ENCODE measurements at regions not wholly inside any gene's neighbourhood (a gene's known extent, or its start where the extent isn't known, plus 50 kb on each side); places are given as distances from the start of the nearest gene placed in this dataset.
"Not testable (repeated sequence)": the region's sequence is repeated elsewhere in the genome, so short reads cannot be mapped to it uniquely, and the experiment has no call there.

DNA sequence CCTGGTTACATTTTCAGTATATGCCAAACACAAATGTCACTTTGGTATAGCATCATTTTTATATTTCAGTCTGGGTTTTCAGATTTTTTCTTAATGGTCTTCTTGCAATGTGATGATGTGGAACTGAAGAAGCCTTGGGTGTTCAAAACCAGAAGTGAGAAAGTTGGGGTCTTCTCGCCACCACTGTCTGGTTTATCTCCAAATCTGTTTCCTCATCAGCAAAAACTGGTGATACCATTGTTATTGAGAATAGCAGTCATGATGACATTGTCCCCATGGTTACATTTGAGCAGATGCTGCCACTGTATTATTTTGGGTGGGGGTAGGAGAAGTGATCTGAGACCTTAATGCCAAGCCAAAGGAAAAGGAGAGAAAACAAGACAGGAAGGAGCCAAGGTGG is 85.9 kb upstream of the MAP3K1 start:
- no peak for FAIRE-seq

DNA sequence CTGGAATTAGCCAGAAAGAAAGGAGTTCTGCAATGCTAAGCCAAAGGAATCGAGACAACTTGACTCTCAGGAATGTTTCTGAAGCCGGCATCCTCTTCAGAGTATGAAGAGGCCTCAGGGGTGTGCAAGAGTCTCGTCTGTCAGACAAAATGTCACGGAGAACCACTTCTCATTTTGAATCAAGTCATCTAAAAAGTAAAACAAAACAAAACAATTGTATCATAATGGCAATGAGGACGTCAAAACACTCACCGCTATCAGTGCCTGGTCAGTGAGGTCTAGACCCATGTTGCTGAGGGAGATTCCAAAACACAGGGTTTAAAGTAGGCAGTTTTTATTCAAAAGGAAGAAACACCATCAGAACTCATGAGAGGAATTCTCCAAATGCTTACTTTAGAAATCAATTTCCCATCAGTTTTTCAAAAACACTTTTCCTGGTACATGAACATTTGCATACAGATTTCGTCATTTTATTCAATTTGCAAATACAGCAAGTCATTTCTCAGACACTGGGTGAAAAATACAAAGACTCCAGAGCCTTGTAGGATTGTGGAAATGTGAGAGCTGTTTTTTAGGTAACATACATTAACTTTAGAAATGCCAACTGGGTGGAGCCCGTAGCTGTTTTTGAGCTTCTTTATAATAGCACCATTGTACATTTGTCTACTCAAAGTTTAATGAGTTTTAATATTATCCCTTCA is 89.5 kb upstream of the MAP3K1 start:
- no peak for DNase-seq (ENCODE audit: insufficient read length)
- no peak for TF ChIP-seq POLR2AphosphoS5 (IDR thresholded peaks at IDR 0.05; ENCODE audit: low read depth, low read length)
- no peak for TF ChIP-seq POLR2A (IDR thresholded peaks at IDR 0.05; ENCODE audit: low read depth, low read length)
- TF ChIP-seq TAF1 (IDR thresholded peaks at IDR 0.05; ENCODE audit: borderline replicate concordance, low read depth, low read length), result no peak
- no peak for FAIRE-seq

More for the DNA sequence above, 85.9 kb upstream of the MAP3K1 start:
- no peak for TF ChIP-seq POLR2AphosphoS5 (IDR thresholded peaks at IDR 0.05; ENCODE audit: low read depth, low read length)
- TF ChIP-seq POLR2A (IDR thresholded peaks at IDR 0.05; ENCODE audit: low read depth, low read length), result no peak
- TF ChIP-seq TAF1 (IDR thresholded peaks at IDR 0.05; ENCODE audit: borderline replicate concordance, low read depth, low read length), result no peak
- no peak for DNase-seq (ENCODE audit: insufficient read length)

DNA sequence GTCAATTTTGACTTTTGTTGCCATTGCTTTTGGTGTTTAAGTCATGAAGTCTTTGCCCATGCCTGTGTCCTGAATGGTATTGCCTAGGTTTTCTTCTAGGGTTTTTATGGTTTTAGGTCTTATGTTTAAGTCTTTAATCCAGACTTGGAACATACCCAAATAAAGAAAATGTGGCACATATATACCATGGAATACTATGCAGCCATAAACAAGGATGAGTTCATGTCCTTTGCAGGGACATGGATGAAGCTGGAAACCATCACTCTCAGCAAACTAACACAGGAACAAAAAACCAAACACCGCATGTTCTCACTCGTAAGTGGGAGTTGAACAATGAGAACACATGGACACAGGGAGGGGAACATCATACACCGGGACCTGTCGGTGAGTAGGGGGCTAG is 90.5 kb upstream of the MAP3K1 start:
- FAIRE-seq; DNase-seq (ENCODE audit: insufficient read length): not testable (repeated sequence)

DNA sequence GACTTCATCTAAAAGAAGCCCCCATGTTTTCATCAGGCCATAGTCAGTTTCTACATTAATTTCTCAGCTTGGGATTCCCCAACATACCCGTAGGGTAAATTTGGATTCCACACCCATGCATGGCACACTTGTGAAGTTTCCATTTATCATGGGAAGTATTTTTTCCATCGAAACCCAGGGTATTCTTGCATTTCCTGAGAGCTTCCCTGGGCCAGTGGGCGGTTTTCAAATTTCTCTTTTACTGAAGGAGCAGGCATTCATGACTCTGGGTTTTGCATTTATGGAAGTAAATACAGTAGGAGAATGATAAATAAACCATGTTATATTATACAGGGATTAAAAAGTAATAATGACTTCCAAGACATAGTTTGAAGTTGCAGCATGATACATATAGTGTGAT is 93.0 kb upstream of the MAP3K1 start:
- DNase-seq (ENCODE audit: insufficient read length) (no peak), FAIRE-seq (no peak)
- no peak for TF ChIP-seq TAF1 (IDR thresholded peaks at IDR 0.05; ENCODE audit: borderline replicate concordance, low read depth, low read length)

DNA sequence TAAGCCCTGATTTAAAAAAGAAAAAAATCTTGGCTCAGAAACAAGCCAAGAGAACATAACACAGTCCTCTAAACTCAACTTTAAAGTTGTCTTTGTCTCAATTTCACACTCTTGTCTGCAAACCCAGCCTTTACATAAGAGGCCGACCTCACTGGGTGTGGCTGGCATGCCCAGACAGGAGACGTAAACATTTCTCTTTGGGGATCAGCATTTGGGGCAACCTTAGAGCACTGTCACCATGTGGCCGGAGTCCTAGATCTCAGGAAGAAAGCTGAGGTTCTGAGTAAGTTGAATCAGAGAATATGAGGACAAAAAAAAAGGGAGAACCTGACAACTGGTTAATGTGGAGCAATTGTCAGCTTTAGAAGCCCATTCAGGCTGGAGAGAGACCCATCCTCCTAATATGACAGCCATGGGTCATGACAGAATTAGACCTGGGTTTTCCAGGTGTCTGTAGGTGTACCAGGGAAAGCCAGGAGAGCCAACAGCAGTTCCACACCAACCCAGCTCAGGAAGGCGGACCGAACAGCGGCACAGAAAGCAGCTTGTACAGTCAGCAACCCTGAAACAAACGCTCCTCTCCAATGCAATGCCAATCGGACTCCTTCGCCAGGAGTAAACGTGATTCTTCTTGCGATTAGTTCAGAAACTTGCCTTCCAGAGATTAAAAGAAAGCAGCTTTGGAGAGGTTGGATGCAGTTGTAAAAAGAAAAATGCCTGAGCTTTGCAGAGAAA is 97.9 kb upstream of the MAP3K1 start:
- FAIRE-seq (no peak), DNase-seq (ENCODE audit: insufficient read length) (no peak)
- TF ChIP-seq TAF1 (IDR thresholded peaks at IDR 0.05; ENCODE audit: borderline replicate concordance, low read depth, low read length) (no peak), POLR2A (IDR thresholded peaks at IDR 0.05; ENCODE audit: low read depth, low read length) (no peak), POLR2AphosphoS5 (IDR thresholded peaks at IDR 0.05; ENCODE audit: low read depth, low read length) (no peak)

DNA sequence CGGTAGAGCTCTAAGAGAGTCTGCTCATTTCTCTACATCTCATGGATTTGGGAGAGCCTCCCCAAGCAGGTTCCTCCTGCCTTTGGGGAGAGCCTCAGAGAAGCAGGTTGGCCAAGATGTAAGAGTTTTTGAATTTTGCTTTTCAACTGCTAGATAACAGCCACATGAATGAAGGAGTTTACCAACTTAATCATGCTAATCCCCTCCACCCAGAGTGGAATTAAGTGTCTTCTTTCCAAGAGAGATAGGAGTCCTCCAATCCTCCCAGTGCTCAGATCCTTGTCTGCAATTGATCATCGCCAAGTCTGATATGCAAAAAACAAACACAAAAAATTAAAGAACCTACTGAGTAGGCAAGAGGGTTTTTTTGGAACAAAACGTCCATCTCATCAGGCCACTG is 99.4 kb upstream of the MAP3K1 start:
- FAIRE-seq (no peak), DNase-seq (ENCODE audit: insufficient read length) (no peak)
- no peak for TF ChIP-seq TAF1 (IDR thresholded peaks at IDR 0.05; ENCODE audit: borderline replicate concordance, low read depth, low read length)
- TF ChIP-seq POLR2A (IDR thresholded peaks at IDR 0.05; ENCODE audit: low read depth, low read length), result no peak
- TF ChIP-seq POLR2AphosphoS5 (IDR thresholded peaks at IDR 0.05; ENCODE audit: low read depth, low read length), result no peak

DNA sequence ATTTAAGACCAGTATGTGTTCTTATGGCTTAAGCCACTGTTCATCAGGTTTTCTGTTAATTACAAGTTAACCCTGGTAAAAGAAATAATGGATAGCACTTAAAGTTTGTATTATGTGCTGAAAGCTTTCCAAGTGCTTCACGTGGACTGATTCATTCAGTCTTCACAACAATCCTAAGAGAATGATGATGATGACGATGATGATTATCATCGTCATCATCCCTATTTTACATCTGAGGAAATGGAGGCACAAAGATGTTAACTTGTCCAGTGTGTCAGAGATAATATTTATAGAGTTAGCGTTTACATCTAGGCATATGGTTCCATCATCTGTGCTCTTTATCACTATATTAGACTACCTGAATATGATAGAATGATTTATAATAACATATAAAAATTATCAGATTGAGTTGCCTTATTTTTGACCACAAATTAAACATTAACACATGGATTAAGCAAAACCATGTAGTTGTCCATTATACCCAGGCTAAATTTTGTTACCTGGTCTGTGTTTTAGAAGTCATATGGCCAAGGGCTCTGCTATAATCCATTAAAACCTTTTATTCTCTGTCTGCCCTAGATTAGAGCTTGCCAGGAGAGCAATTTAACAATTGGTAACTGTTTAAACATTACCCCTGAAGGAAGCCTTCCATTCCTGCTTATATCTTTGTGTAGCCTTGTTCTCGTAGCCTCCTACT is 102.3 kb upstream of the MAP3K1 start:
- DNase-seq (ENCODE audit: insufficient read length) (no peak), FAIRE-seq (no peak)
- TF ChIP-seq TAF1 (IDR thresholded peaks at IDR 0.05; ENCODE audit: borderline replicate concordance, low read depth, low read length), result no peak
- TF ChIP-seq POLR2A (IDR thresholded peaks at IDR 0.05; ENCODE audit: low read depth, low read length), result no peak
- no peak for TF ChIP-seq POLR2AphosphoS5 (IDR thresholded peaks at IDR 0.05; ENCODE audit: low read depth, low read length)

DNA sequence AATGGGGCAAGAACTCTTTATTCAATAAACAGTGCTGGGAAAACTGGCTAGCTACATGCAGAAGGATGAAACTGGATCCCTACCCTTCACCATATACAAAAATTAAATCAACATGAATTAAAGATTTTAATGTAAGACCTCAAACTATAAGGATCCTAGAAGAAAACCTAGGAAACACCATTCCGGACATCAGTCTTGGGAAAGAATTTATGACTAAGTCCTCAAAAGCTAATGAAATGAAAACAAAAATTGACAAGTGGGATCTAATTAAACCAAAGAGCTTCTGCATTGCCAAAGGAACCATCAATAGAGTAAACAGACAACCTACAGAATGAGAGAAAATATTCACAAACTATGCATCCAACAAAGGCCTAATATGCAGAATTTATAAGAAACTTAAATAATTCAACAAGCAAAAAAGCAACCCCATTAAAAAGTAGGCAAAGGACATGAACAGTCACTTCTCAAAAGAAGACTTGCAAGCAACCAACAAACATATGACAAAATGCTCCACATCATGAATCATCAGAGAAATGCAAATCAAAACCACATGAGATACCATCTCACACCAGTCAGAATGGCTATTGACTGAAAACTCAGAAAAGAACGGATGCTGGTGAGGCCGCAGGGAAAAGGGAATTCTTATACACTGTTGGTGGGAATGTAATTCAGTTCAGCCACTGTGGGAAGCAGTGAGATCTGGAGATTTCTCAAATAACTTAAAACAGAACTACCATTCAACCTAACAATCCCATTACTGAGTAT is 104.3 kb upstream of the MAP3K1 start:
- DNase-seq (ENCODE audit: insufficient read length) (no peak), FAIRE-seq (no peak)
- no peak for TF ChIP-seq TAF1 (IDR thresholded peaks at IDR 0.05; ENCODE audit: borderline replicate concordance, low read depth, low read length)
- TF ChIP-seq POLR2AphosphoS5 (IDR thresholded peaks at IDR 0.05; ENCODE audit: low read depth, low read length), result no peak
- TF ChIP-seq POLR2A (IDR thresholded peaks at IDR 0.05; ENCODE audit: low read depth, low read length), result no peak

DNA sequence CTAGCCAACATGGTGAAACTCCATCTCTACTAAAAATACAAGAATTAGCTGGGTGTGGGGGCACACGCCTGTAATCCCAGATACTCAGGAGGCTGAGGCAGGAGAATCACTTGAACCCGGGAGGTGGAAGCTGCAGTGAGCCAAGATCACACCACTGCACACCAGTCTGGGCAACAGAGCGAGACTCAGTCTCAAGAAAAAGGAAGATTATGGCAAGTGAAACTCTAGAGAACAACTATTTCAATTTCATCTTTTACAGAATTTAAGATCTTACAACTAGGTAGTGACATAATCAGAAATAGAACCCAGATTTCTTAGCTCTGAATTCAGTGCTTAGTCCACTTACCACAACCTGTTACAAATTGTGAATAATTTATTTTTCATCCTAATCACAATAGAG is 108.8 kb upstream of the MAP3K1 start:
- DNase-seq (ENCODE audit: insufficient read length) (no peak), FAIRE-seq (no peak)
- TF ChIP-seq POLR2AphosphoS5 (IDR thresholded peaks at IDR 0.05; ENCODE audit: low read depth, low read length), result no peak
- TF ChIP-seq TAF1 (IDR thresholded peaks at IDR 0.05; ENCODE audit: borderline replicate concordance, low read depth, low read length), result no peak
- TF ChIP-seq POLR2A (IDR thresholded peaks at IDR 0.05; ENCODE audit: low read depth, low read length), result no peak

DNA sequence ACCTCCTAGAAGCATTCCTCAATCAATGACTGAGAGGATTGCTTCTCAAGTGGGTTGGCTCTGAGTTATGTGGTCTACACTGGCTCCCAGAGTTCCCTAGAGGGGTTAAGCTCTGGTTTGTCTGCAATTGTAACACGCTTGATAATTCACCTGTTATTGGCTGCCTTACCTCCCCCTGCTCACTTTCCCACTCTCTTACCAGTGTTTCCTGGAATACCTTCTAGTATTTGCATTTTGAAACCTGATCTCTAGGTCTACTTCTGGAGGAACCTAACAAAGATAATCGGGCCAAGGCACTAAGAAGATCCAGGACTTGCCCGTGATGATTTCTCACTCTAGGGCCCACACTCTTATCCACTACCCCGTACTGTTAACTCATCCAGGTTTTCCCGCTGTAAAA is 110.1 kb upstream of the MAP3K1 start:
- no peak for FAIRE-seq
- no peak for DNase-seq (ENCODE audit: insufficient read length)
- no peak for TF ChIP-seq TAF1 (IDR thresholded peaks at IDR 0.05; ENCODE audit: borderline replicate concordance, low read depth, low read length)
- no peak for TF ChIP-seq POLR2AphosphoS5 (IDR thresholded peaks at IDR 0.05; ENCODE audit: low read depth, low read length)
- no peak for TF ChIP-seq POLR2A (IDR thresholded peaks at IDR 0.05; ENCODE audit: low read depth, low read length)

DNA sequence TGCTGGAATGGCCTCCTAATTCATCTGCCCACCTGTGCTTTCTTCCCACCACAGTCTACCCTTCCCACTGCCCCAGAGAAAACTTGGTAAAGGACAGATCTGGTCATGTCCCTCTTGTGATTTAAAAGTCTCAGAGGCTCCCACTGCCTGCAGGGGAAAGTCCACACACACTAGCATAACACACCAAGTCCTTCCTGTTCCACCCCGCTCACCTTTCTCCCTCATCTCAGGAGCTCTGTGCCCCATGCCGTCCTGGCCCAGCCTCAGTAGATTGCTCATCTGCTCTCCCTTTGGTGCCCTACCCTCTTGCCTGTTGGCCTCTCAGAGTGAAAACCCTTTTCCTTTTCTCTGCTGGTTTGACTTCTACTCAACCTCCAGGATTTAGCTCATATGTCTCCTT is 111.4 kb upstream of the MAP3K1 start:
- DNase-seq (ENCODE audit: insufficient read length), result no peak
- no peak for TF ChIP-seq POLR2A (IDR thresholded peaks at IDR 0.05; ENCODE audit: low read depth, low read length)
- TF ChIP-seq TAF1 (IDR thresholded peaks at IDR 0.05; ENCODE audit: borderline replicate concordance, low read depth, low read length), result no peak
- TF ChIP-seq POLR2AphosphoS5 (IDR thresholded peaks at IDR 0.05; ENCODE audit: low read depth, low read length), result no peak
- FAIRE-seq, result no peak
